ENCODE measurements at regions not wholly inside any gene's neighbourhood (a gene's known extent, or its start where the extent isn't known, plus 50 kb on each side); places are given as distances from the start of the nearest gene placed in this dataset.

- TF ChIP-seq CTCF (conservative IDR thresholded peaks at IDR 0.05; ENCODE audit: low read length), result no peak
- TF ChIP-seq EZH2phosphoT487 (IDR thresholded peaks at IDR 0.05; ENCODE audit: borderline replicate concordance, low read depth, low read length), result no peak
Measured at GRCh38 chr9:1170918-1171317, 120.8 kb downstream of the DMRT2 start.

Measured in OCI-LY7 (cell line).